Transverse colon (tissue), 4 donors: ENCODE measurements at regions not wholly inside any gene's neighbourhood (a gene's known extent, or its start where the extent isn't known, plus 50 kb on each side); places are given as distances from the start of the nearest gene placed in this dataset.

Source experiments
- DNase-seq: peaks from one replicate; pipeline ENCODE4 v3.0.0-alpha.2; 2019
- H3K27ac ChIP-seq, 4 donors: fragments of 200-600 bp; sonication (generic); 2 replicates each; pipeline ENCODE4 v1.5.1; 2016 to 2018; ENCODE audit warnings: inconsistent platforms in 4 of 4
- H3K27me3 ChIP-seq: fragments of 200-600 bp; sonication (generic); 2 replicates; pipeline ENCODE4 v1.5.1; 2017; ENCODE audit warnings: inconsistent platforms
- H3K36me3 ChIP-seq, 4 donors: fragments of 200-600 bp; sonication (generic); 2 replicates each; pipeline ENCODE4 v1.5.1; 2017 to 2019; ENCODE audit warnings: inconsistent platforms in 4 of 4
- H3K4me1 ChIP-seq, 4 donors: fragments of 200-600 bp; sonication (generic); 2 replicates each; pipeline ENCODE4 v1.5.1; 2017 to 2020; ENCODE audit warnings: inconsistent platforms in 4 of 4
- H3K4me3 ChIP-seq, 4 donors: fragments of 200-600 bp; sonication (generic); 1 replicate in 1 of 4; 2 replicates in 3 of 4; pipeline versions ENCODE4 v1.5.1 to v1.6.1; 2017 to 2019; ENCODE audit warnings: inconsistent platforms in 4 of 4
- H3K9me3 ChIP-seq, 2 donors: fragments of 200-600 bp; sonication (generic); 2 replicates each; pipeline ENCODE4 v1.5.1; 2017 to 2019; ENCODE audit warnings: inconsistent platforms in 2 of 2
- EP300 ChIP-seq: sonication (generic); formaldehyde crosslinking; IDR thresholded peaks from one replicate; pipeline ENCODE4 v1.6.1; 2017; ENCODE audit warnings: antibody characterized with exemption, low read depth
- POLR2A ChIP-seq: fragments of 450-650 bp; IDR thresholded peaks from one replicate; pipeline ENCODE4 v1.6.1; 2016; ENCODE audit warnings: antibody characterized with exemption, mild to moderate bottlenecking, moderate library complexity
- POLR2AphosphoS5 ChIP-seq, 3 donors: sonication (generic); formaldehyde crosslinking; IDR thresholded peaks; one replicate each; pipeline ENCODE4 v1.6.1; 2016; ENCODE audit warnings: antibody characterized with exemption in 3 of 3
- WGBS, 2 donors: methylation state at CpG; one replicate each; pipeline ENCODE4 v1.1.5; 2018; ENCODE audit warnings: low coverage in 1 of 2; 5-methylcytosine and 5-hydroxymethylcytosine counted together
- in situ Hi-C, 4 donors: fragments of 200-750 bp; cut with MboI; loops; one replicate each; pipeline versions ENCODE4 v1.15.0 to v1.15.1; 2017; ENCODE audit warnings: low sequenced_read_pairs in 3 of 4, low pct_ligation_motif_present in 1 of 4, low pct_unique_long_range_greater_than_20kb in 1 of 4
- intact Hi-C: fragments of 100-400 bp; cut with DNase I; formaldehyde crosslinking; loops from one replicate; pipeline ENCODE4 v1.15.1; 2023; ENCODE audit warnings: low total_unique reads
- TF ChIP-seq, protein P1 (sequence below), 5 experiments: fragments of 200-600 bp in 3 of 5; fragments of 450-650 bp in 2 of 5; sonication (generic) in 3 of 5; IDR thresholded peaks; 1 replicate in 2 of 5; 2 replicates in 3 of 5; pipeline ENCODE4 v1.5.1; 2016 to 2017; ENCODE audit warnings: antibody characterized with exemption in 5 of 5, inconsistent platforms in 3 of 5, mild to moderate bottlenecking in 2 of 5, moderate library complexity in 1 of 5

DNA sequence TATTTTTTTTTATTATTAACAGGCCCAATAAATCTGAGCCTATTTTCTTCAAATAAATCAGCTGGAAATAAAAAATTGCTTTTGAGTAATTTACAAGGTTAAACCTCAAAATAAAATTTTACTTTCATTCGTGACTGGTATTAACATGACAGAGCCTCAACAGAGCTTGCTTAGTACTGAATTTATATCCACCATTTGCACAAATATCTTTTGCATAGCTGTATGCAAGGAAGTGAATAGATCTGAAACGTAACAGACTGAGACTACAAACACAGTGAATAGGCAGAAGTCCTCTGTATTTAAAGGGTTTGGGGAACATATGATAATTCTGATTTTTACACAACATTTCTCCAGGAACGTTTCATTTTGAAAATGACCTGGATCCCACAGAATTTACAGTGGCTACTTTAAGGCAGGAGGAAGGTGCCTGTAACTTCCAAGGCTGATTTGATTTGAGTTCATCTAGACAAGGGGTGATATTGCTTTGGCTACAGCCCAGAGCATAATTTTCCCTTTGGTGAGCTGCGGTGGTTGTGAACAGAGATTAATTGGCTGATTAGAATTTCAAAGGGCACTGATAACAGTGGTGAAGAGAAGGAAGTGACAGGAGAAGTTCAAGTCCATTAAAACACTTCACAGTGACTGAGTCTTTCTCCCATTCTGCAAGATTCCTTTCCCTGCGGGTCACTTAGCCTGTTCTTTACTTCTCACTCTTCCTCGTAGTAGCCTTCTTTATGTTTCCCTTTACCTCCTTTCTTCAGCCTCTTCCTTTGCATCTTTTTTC is 121.2 kb upstream of the SASH1 start:
- WGBS, 2 donors, result 49 to 64% methylated on average over 5 to 6 of the region's 6 CpGs

GRCh38 chr6:148222376-148222775 is 120.3 kb upstream of the SASH1 start:
- Histone ChIP-seq H3K27ac (no peak overlapping the region), H3K4me1 (peaks cover 0 to 8% (median 0%) of the 10 kb centered on the region in 4 donors), H3K9me3 (no peaks in the 10 kb centered on the region), H3K27me3 (no peaks in the 10 kb centered on the region), H3K4me3 (no peak overlapping the region), H3K36me3 (no peaks in the 10 kb centered on the region)
- in situ Hi-C loops (no loop called here), intact Hi-C loops (no loop called here)
- no peak for DNase-seq
- TF ChIP-seq, protein P1, sequence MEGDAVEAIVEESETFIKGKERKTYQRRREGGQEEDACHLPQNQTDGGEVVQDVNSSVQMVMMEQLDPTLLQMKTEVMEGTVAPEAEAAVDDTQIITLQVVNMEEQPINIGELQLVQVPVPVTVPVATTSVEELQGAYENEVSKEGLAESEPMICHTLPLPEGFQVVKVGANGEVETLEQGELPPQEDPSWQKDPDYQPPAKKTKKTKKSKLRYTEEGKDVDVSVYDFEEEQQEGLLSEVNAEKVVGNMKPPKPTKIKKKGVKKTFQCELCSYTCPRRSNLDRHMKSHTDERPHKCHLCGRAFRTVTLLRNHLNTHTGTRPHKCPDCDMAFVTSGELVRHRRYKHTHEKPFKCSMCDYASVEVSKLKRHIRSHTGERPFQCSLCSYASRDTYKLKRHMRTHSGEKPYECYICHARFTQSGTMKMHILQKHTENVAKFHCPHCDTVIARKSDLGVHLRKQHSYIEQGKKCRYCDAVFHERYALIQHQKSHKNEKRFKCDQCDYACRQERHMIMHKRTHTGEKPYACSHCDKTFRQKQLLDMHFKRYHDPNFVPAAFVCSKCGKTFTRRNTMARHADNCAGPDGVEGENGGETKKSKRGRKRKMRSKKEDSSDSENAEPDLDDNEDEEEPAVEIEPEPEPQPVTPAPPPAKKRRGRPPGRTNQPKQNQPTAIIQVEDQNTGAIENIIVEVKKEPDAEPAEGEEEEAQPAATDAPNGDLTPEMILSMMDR (IDR thresholded peaks at IDR 0.05), result no peak
- WGBS, 2 donors, result 78 to 87% methylated on average over 3 of the region's 3 CpGs

More for the DNA sequence above, 121.2 kb upstream of the SASH1 start:
- no peaks in the 10 kb centered on the region for H3K36me3 ChIP-seq
- H3K4me3 ChIP-seq, result no peak overlapping the region
- in situ Hi-C loops (no loop called here), intact Hi-C loops (no loop called here)
- H3K27me3 ChIP-seq, result no peaks in the 10 kb centered on the region
- H3K27ac ChIP-seq, result no peak overlapping the region
- DNase-seq, result no peak
- peaks cover 0 to 8% (median 0%) of the 10 kb centered on the region in 4 donors for H3K4me1 ChIP-seq
- no peaks in the 10 kb centered on the region for H3K9me3 ChIP-seq
- TF ChIP-seq EP300, result no peak
- no peak for TF ChIP-seq POLR2A
- TF ChIP-seq, protein P1 (IDR thresholded peaks at IDR 0.05), result no peak
- TF ChIP-seq POLR2AphosphoS5 (IDR thresholded peaks at IDR 0.05), result no peak

- H3K27me3 ChIP-seq, result no peaks in the 10 kb centered on the region
- H3K4me1 ChIP-seq, result peaks cover 0 to 8% (median 0%) of the 10 kb centered on the region in 4 donors
- no peaks in the 10 kb centered on the region for H3K36me3 ChIP-seq
- H3K4me3 ChIP-seq, result no peak overlapping the region
- in situ Hi-C loops (no loop called here), intact Hi-C loops (no loop called here)
- WGBS, 2 donors, result 78 to 92% methylated on average over 5 to 6 of the region's 6 CpGs
- no peaks in the 10 kb centered on the region for H3K9me3 ChIP-seq
- no peak overlapping the region for H3K27ac ChIP-seq
- DNase-seq, result no peak
- no peak for TF ChIP-seq POLR2A
- no peak for TF ChIP-seq EP300
- TF ChIP-seq, protein P1 (IDR thresholded peaks at IDR 0.05), result no peak
- no peak for TF ChIP-seq POLR2AphosphoS5 (IDR thresholded peaks at IDR 0.05)
These were observed 119.8 kb upstream of the SASH1 start for GRCh38 chr6:148222846-148223245.

DNA sequence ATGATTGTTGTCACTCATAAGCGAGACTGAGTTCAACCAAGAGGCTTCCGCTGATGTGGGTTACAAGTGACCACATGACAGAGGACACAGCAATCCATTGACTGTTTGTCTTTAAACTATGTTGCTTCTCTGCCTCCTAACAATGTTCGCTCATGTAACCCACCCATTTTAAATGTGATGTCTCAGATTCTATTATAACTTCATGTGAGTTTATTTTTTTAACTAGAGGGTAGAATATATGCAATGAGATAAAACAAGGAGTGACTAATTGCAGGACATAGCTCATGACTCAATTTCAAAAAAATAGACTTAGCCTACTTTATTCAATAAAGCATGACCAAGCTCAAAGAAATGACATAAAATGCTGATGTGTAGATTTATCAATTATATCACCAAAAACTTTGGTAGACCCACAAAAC is 119.2 kb upstream of the SASH1 start:
- TF ChIP-seq POLR2AphosphoS5 (IDR thresholded peaks at IDR 0.05) (no peak), POLR2A (no peak), EP300 (no peak)
- TF ChIP-seq, protein P1 (IDR thresholded peaks at IDR 0.05), result no peak
- 69 to 91% methylated on average over 2 to 3 of the region's 3 CpGs for WGBS, 2 donors
- Histone ChIP-seq H3K27ac (no peak overlapping the region), H3K9me3 (no peaks in the 10 kb centered on the region), H3K36me3 (no peaks in the 10 kb centered on the region), H3K4me1 (peaks cover 0 to 6% (median 0%) of the 10 kb centered on the region in 4 donors), H3K4me3 (no peak overlapping the region), H3K27me3 (no peaks in the 10 kb centered on the region)
- in situ Hi-C loops (no loop called here), intact Hi-C loops (no loop called here)
- DNase-seq, result no peak
